Stomach (tissue), 8 donors: ENCODE measurements at regions not wholly inside any gene's neighbourhood (a gene's known extent, or its start where the extent isn't known, plus 50 kb on each side); places are given as distances from the start of the nearest gene placed in this dataset.
"Not testable (repeated sequence)": the region's sequence is repeated elsewhere in the genome, so short reads cannot be mapped to it uniquely, and the experiment has no call there.

Source experiments
- DNase-seq, 2 donors: peaks; one replicate each; pipeline versions ENCODE4 v3.0.0 to v3.0.0-alpha.2; 2013 to 2019
- H3K27ac ChIP-seq, 5 donors: fragments of 200-600 bp in 4 of 5; sonication (generic) in 4 of 5; one replicate each; pipeline ENCODE4 v1.5.1; 2013 to 2019; ENCODE audit warnings: mild to moderate bottlenecking in 1 of 5, moderate library complexity in 1 of 5
- H3K27me3 ChIP-seq, 3 donors: fragments of 200-600 bp; sonication (generic); one replicate each; pipeline ENCODE4 v1.5.1; 2017 to 2019; ENCODE audit warnings: mixed run types in 1 of 3
- H3K36me3 ChIP-seq, 4 donors: fragments of 200-600 bp; sonication (generic); 1 replicate in 3 of 4; 2 replicates in 1 of 4; pipeline ENCODE4 v1.5.1; 2016 to 2019
- H3K4me1 ChIP-seq, 4 donors: fragments of 200-600 bp; sonication (generic); one replicate each; pipeline ENCODE4 v1.5.1; 2016 to 2019
- H3K4me3 ChIP-seq, 4 donors: fragments of 200-600 bp; sonication (generic) in 3 of 4; one replicate each; pipeline ENCODE4 v1.5.1; 2016 to 2019; ENCODE audit warnings: mild to moderate bottlenecking in 1 of 4
- H3K9me3 ChIP-seq, 4 donors: fragments of 200-600 bp; sonication (generic); one replicate each; pipeline ENCODE4 v1.5.1; 2016 to 2019
- EP300 ChIP-seq: sonication (generic); formaldehyde crosslinking; IDR thresholded peaks from one replicate; pipeline ENCODE4 v1.6.1; 2017; ENCODE audit warnings: antibody characterized with exemption
- POLR2A ChIP-seq, 4 donors: fragments of 450-650 bp; IDR thresholded peaks; one replicate each; pipeline ENCODE4 v1.6.1; 2016; ENCODE audit warnings: antibody characterized with exemption in 4 of 4, control low read depth in 2 of 4, mild to moderate bottlenecking in 1 of 4, moderate library complexity in 1 of 4
- POLR2AphosphoS5 ChIP-seq, 3 donors: sonication (generic); formaldehyde crosslinking; IDR thresholded peaks; one replicate each; pipeline ENCODE4 v1.6.1; 2016; ENCODE audit warnings: antibody characterized with exemption in 3 of 3
- WGBS, 5 donors: extraction: QIAGEN DNeasy Blood & Tissue Kit in 3 of 5; methylation state at CpG; one replicate each; pipeline versions ENCODE4 v1.1.5 to v1.1.7; 2013 to 2018; 5-methylcytosine and 5-hydroxymethylcytosine counted together
- intact Hi-C: fragments of 100-400 bp; cut with DNase I; formaldehyde crosslinking; loops from one replicate; pipeline ENCODE4 v1.15.1; 2023; ENCODE audit warnings: low total_unique reads
- TF ChIP-seq, protein P1 (sequence below), 7 experiments: fragments of 450-650 bp in 4 of 7; fragments of 200-600 bp in 3 of 7; sonication (generic) in 3 of 7; IDR thresholded peaks; one replicate each; pipeline ENCODE4 v1.5.1; 2016 to 2019; ENCODE audit warnings: antibody characterized with exemption in 7 of 7, control low read depth in 2 of 7, mild to moderate bottlenecking in 1 of 7
- donor health status: healthy with polysubstance abuse.
- donor health status: Bipolar disorder and iron deficiency.
- donor health status: healthy.

DNA sequence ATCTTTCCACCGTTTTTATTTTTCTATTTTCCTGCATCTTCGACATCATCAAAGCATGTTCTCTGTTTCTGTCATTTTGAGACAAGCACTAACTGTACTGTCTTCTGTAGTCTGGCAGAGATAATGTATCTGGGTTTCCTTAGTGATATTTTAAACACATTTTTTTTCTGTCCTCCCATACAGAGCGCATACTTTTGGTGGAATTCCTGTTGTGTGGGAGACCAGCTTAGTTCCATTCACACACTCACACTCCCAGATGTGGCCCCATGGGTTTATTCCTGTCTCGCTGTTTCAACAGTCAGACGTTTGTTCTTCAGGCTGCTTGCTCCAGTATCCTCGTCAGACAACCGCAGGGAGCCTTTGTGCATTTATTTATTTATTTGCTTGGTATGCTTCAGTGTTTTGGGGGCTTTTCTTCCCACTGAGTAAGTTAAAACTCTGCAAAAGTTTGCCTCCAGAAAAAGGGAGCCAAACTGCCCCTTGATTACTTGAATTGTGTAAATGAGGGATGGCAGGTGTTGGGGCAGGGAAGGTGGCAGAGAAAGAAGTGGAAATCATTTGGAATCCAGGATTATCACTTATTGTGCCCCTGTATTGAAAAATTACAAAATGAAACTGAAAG, 456.8 kb upstream of the KLF6 start:
- WGBS, 5 donors: 26 to 39% (median 32%) methylated on average over 7 of the region's 7 CpGs
- Histone ChIP-seq H3K27me3 (no peaks in the 10 kb centered on the region), H3K27ac (peak overlapping the region in 4 of 5 donors; percentile 58 to 80 (median 76)), H3K4me1 (peaks cover 4 to 36% (median 23%) of the 10 kb centered on the region in 4 donors), H3K9me3 (peaks cover 0 to 7% (median 0%) of the 10 kb centered on the region in 4 donors), H3K4me3 (peak overlapping the region; percentile 1 to 10 (median 2)), H3K36me3 (no peaks in the 10 kb centered on the region)
- intact Hi-C loops: no loop called here
- TF ChIP-seq POLR2AphosphoS5 (IDR thresholded peaks at IDR 0.05): peak; percentile 56 to 76 (median 75)
- TF ChIP-seq, protein P1, sequence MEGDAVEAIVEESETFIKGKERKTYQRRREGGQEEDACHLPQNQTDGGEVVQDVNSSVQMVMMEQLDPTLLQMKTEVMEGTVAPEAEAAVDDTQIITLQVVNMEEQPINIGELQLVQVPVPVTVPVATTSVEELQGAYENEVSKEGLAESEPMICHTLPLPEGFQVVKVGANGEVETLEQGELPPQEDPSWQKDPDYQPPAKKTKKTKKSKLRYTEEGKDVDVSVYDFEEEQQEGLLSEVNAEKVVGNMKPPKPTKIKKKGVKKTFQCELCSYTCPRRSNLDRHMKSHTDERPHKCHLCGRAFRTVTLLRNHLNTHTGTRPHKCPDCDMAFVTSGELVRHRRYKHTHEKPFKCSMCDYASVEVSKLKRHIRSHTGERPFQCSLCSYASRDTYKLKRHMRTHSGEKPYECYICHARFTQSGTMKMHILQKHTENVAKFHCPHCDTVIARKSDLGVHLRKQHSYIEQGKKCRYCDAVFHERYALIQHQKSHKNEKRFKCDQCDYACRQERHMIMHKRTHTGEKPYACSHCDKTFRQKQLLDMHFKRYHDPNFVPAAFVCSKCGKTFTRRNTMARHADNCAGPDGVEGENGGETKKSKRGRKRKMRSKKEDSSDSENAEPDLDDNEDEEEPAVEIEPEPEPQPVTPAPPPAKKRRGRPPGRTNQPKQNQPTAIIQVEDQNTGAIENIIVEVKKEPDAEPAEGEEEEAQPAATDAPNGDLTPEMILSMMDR (IDR thresholded peaks at IDR 0.05): no peak
- TF ChIP-seq POLR2A (IDR thresholded peaks at IDR 0.05): no peak
- no peak for TF ChIP-seq EP300
- DNase-seq: peak in 1 of 2 donors; percentile 92

DNA sequence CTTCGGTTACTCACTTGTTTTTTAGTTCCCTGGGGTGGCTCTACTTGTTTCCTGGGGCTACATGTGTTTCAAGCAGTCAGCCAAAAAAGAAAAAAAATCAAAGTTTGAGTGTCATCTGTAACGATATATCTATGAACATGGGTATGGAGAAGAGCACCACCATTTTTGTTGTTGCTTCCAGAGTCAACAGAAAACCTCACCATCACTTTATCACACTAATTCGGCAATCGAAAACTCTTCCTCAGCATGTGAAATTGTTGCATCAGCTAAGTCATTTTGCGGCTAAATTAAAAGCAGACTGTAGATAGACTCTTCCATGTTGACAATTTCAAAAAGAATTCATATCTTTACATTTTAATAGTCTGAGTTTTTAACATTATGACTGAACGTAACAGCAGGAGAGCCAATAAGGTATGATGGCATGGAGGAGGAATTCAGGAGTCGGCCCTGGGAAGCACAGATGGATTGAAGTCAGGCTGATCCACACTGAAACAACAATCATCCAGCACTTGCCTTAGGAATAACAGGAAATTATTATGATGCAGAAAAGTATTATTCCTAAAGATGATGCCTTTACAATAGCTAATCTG, 455.7 kb upstream of the KLF6 start:
- peak in 1 of 2 donors; percentile 33 for DNase-seq
- no peak overlapping the region for H3K4me3 ChIP-seq
- peak overlapping the region in 4 of 5 donors; percentile 58 to 80 (median 76) for H3K27ac ChIP-seq
- H3K27me3 ChIP-seq: no peaks in the 10 kb centered on the region
- WGBS, 5 donors: 85 to 94% (median 92%) methylated on average over 7 of the region's 7 CpGs
- H3K9me3 ChIP-seq: peaks cover 0 to 8% (median 0%) of the 10 kb centered on the region in 4 donors
- TF ChIP-seq POLR2A (IDR thresholded peaks at IDR 0.05): no peak
- no peak for TF ChIP-seq EP300
- TF ChIP-seq, protein P1 (IDR thresholded peaks at IDR 0.05): no peak
- TF ChIP-seq POLR2AphosphoS5 (IDR thresholded peaks at IDR 0.05): no peak
- H3K36me3 ChIP-seq: no peaks in the 10 kb centered on the region
- H3K4me1 ChIP-seq: peaks cover 4 to 29% (median 23%) of the 10 kb centered on the region in 4 donors
- intact Hi-C loops: no loop called here

DNA sequence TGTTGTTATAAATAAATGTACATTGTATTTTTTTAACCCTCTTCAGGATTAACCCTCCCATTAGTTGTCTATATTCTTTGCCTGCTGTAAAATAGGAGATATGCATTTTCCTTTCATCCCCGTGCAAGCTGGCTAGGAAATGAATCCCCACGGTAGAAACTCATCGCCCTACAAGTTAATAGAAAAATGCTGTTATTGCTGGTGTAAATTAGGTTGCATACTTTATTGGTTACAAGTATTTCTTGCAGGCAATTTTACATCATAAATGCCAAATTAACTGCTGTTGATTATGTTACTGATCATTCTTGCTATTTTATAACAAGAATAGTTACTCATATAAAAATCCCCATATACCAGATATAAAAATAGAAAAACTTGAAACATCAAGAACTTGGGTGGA, 454.2 kb upstream of the KLF6 start:
- Histone ChIP-seq H3K27ac (no peak overlapping the region), H3K9me3 (peaks cover 0 to 8% (median 0%) of the 10 kb centered on the region in 4 donors), H3K4me1 (peaks cover 4 to 29% (median 23%) of the 10 kb centered on the region in 4 donors), H3K27me3 (no peaks in the 10 kb centered on the region), H3K4me3 (no peak overlapping the region), H3K36me3 (no peaks in the 10 kb centered on the region)
- no peak for DNase-seq
- intact Hi-C loops: no loop called here
- TF ChIP-seq POLR2AphosphoS5 (IDR thresholded peaks at IDR 0.05) (no peak), POLR2A (IDR thresholded peaks at IDR 0.05) (no peak), EP300 (no peak)
- TF ChIP-seq, protein P1 (IDR thresholded peaks at IDR 0.05): no peak
- WGBS, 5 donors: 94 to 98% (median 95%) methylated on average over 3 of the region's 3 CpGs

DNA sequence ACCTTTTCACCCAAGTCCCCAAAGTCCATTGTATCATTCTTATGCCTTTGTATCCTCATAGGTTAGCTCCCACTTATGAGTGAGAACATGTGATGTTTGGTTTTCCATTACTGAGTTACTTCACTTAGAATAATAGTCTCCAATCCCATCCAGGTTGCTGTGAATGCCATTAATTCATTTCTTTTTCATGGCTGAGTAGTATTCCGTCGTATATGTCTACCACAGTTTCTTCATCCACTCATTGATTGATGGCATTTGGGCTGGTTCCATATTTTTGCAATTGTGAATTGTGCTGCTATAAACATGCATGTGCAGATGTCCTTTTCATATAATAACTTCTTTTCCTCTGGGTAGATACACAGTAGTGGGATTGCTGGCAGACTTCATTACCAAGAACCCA, 451.9 kb upstream of the KLF6 start:
- DNase-seq, intact Hi-C loops, H3K4me3 ChIP-seq, H3K27me3 ChIP-seq, H3K27ac ChIP-seq, H3K36me3 ChIP-seq, H3K9me3 ChIP-seq: not testable (repeated sequence)
- H3K4me1 ChIP-seq: peaks cover 0 to 12% (median 8%) of the 10 kb centered on the region in 4 donors
- 93 to 99% (median 98%) methylated on average over 2 of the region's 2 CpGs for WGBS, 5 donors

DNA sequence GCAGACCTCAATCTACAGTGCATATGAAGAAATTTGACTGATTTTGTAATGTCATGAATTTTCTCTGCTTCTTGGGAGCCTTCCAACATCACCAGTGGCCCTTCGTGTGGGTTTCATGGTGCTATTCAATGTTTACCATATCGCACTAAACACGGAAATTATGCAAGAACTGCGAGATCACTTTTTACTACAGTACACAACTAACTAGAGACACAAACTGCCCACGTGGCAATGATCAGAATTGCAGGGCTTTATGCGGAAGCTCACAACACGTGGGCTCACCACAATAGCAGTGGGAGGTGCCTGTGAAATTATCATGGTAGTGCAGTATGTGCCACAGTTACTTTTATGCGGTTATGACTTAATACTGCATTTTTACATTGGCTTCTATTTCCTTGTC, 449.7 kb upstream of the KLF6 start:
- no peak for DNase-seq

More for the DNA sequence above, 449.7 kb upstream of the KLF6 start:
- no peak for TF ChIP-seq EP300
- TF ChIP-seq POLR2A (IDR thresholded peaks at IDR 0.05): no peak
- TF ChIP-seq, protein P1 (IDR thresholded peaks at IDR 0.05): no peak
- TF ChIP-seq POLR2AphosphoS5 (IDR thresholded peaks at IDR 0.05): no peak
- Histone ChIP-seq H3K36me3 (no peaks in the 10 kb centered on the region), H3K4me1 (no peaks in the 10 kb centered on the region), H3K27me3 (no peaks in the 10 kb centered on the region), H3K27ac (no peak overlapping the region), H3K9me3 (peaks cover 0 to 8% (median 2%) of the 10 kb centered on the region in 4 donors), H3K4me3 (no peak overlapping the region)
- WGBS, 5 donors: 78 to 82% (median 80%) methylated on average over 8 of the region's 8 CpGs
- intact Hi-C loops: no loop called here
